Stromal cell of bone marrow (primary cell): ENCODE measurements at regions not wholly inside any gene's neighbourhood (a gene's known extent, or its start where the extent isn't known, plus 50 kb on each side); places are given as distances from the start of the nearest gene placed in this dataset.

Source experiments
- DNase-seq: peaks from one replicate; pipeline ENCODE4 v3.0.0-alpha.2; 2012; ENCODE audit warnings: low read depth

DNA sequence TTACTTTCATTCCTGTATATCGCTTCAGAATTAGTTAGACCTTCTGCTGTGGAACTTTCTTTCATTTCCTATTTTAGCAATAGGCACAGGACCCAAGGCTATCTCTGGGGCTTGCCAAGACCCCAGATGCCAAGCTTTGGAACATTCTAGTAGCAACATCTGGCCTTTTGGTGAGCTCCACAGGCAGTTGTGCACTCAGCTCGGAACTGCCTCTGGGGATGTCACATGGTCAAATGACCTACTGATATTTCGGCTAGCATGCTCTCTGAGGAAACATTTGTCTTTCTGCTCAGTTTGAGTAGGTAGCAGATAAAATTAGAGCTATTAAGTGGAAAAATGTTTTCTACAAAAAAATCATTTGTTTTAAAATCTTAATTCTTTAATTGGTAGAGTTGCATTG lies 76.6 kb upstream of the ITGA4 start:
- no peak for DNase-seq

GRCh38 chr2:181384923-181385322 lies 72.3 kb upstream of the ITGA4 start:
- no peak for DNase-seq

DNA sequence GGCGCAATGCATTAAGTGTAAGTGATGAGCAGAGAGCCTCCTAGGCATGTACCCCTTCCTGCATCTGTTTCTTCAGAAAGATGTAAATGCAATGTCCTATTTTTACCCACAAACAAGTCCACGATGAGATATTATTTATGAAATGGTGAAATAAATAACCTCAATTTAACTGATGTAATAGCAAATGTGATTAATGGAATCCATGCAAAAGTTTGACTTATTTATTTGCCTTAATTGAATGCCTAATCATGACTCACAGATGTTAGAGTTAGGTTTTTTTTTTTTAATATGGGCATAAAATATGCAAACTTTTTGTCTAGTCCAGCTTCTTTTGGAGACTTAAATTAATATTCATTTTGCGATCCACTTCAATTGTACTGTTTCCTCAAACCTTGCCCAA lies 67.7 kb upstream of the ITGA4 start:
- DNase-seq: no peak

GRCh38 chr2:181393472-181393871 lies 63.7 kb upstream of the ITGA4 start:
- DNase-seq: peak; percentile 78

DNA sequence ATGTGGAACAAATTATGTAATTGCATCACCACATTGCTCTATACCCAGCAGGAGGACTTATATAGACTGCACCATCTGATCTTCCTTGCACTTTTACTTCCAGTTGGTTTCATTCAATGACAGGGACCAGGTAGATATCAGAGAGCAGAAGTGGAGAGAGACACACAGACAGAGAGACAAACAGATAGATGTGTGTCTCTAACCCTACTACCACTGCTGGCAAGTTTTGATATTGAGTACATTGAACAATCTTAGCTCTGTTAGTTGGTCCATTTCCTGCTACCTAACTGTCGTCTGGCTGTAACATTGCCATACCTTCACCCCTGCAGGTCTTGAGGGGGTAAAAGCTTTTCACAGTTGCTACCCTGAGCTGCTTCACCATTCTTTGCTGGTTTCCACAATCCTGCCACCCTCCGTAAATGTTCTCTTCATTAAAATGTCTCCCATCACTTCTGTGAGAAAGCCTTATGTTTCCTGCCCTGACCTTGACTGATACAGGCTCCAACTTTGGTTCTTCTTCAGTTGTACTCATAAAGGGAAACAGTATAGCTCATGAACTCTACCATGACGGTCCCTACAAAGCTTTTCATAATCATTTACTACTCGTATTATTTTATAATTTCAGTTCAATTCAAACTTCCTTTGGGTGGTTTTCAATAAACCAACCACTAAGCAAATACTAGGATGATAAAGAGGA lies 62.3 kb upstream of the ITGA4 start:
- no peak for DNase-seq

DNA sequence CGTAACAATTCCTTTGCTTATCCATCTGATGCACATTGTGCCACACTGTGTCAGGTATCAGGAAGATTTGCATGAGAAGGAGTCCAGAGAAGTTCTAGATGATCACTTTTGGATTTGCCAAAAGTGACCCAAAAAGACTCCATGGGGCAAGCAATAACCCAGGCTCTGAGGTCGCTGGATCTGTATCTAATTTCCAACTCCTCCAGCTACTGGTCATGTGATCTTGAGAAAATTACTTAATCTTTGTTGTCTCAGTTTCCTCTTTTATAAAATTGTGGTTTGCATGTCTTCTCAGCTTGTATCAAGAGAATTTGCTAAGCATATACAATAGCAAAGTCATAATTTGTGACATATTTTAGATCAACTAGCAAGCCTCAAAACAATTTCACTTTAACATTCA lies 61.3 kb upstream of the ITGA4 start:
- no peak for DNase-seq

DNA sequence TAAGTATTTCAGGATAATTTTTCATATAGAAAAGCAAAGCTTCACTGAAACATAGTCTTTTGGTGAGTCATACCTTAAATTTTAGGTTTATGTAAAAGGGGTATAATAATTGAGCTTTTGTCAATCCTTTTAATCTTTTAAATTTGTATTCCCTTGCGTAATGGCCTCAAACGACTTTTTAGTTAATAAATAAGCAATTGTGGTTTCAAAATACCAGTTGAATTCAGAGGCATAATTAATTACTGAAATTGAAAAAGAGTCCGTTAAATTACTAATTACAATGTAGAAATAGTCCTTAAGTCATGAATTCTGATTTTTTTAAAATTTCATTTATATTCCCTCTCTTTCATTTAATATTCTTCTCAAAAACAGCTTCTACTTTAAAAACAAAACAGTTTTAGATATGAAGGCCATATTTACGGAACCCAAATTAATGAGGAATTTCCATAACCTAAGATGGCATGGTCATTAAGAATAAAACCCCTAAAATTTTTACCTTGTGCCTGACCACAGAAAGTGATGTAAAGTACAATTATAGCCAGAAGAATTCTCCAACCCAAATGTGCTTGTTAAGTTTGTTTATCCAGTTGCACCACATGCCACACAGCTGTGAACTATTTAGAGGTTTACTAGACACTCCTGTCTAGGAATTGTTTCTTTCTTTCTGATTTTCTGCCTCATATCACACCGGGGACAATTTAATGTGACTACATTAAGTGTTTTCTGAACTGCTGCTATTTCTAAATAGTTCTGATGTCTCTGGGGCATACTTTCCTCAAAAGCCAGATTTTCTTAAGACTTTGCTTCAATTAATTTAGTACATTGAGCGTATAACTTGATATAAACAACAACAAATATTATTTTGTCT lies 60.7 kb upstream of the ITGA4 start:
- no peak for DNase-seq

- DNase-seq: no peak
Measured at GRCh38 chr2:181397331-181397730, 59.9 kb upstream of the ITGA4 start.

- DNase-seq: no peak
Measured at GRCh38 chr2:181398000-181398399, 59.2 kb upstream of the ITGA4 start.

DNA sequence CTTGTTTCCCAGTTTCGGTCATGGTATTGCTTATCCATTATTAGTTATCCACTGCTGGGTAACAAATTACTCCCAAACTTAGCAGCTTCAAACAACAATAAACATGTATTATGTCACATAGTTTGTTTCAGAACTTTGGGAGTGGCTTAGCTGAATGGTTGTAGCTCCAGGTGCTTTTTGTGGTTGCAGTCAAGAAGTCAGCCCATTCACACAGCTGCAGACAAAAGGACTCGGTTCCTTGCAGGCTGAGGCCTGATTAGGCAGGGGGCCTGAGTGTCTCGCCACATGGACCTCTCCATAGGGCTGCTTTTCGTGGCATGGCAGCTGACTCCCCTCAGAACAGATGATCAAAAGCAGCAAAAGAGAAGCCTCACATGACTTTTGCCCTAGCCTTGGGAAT lies 58.2 kb upstream of the ITGA4 start:
- DNase-seq: no peak

- no peak for DNase-seq
Measured at GRCh38 chr2:181404472-181404871, 52.7 kb upstream of the ITGA4 start.

GRCh38 chr2:181407171-181407570 lies 50.0 kb upstream of the ITGA4 start:
- DNase-seq: no peak
